ENCODE measurements at regions not wholly inside any gene's neighbourhood (a gene's known extent, or its start where the extent isn't known, plus 50 kb on each side); places are given as distances from the start of the nearest gene placed in this dataset.

DNA sequence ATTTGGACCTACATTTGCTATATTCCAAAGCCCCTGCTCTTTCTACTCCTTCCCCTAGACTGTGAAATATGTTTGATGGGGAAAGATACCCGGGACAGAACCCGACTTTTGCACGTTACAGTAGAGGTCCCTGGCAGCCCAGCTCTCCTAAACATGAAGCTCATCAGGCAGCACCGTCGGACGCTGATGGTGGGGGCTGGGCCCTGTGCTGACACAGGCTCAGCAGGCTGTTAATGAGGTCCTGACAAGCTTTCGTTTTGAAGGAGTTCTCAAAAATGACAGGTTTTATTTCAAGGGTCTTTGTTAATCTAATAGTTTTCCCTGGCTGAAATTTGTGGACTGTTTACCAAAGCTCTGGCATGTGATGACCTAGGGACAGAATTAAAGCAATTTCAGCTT lies 102.3 kb downstream of the SLC25A47 start:
- DNase-seq (ENCODE audit: low spot score) = no peak
- 90% methylated on average over 7 of the region's 7 CpGs for WGBS
- no peak overlapping the region for H3K9ac ChIP-seq (ENCODE audit: low read depth in 1 of 2, low read length in 2 of 2)
- no peaks in the 10 kb centered on the region for H3K27me3 ChIP-seq (ENCODE audit: control insufficient read depth in 4 of 4, insufficient read depth in 4 of 4, low read length in 3 of 4)
- no peaks in the 10 kb centered on the region for H3K36me3 ChIP-seq (ENCODE audit: control insufficient read depth in 4 of 4, insufficient read depth in 3 of 4, low read depth in 1 of 4, low read length in 3 of 4)
- H3K9me3 ChIP-seq (ENCODE audit: control insufficient read depth in 4 of 4, low read length in 3 of 4) = no peaks in the 10 kb centered on the region
- H3K4me3 ChIP-seq (ENCODE audit: low read depth in 1 of 3, low read length in 3 of 3) = no peak overlapping the region
- no peak overlapping the region for H3K27ac ChIP-seq (ENCODE audit: low read depth in 1 of 2, low read length in 2 of 2)
- no peaks in the 10 kb centered on the region for H3K4me1 ChIP-seq (ENCODE audit: control insufficient read depth in 4 of 4, insufficient read depth in 4 of 4, low read length in 3 of 4)
- no peak for TF ChIP-seq FOXA1 (IDR thresholded peaks at IDR 0.05)
- TF ChIP-seq, protein P1, sequence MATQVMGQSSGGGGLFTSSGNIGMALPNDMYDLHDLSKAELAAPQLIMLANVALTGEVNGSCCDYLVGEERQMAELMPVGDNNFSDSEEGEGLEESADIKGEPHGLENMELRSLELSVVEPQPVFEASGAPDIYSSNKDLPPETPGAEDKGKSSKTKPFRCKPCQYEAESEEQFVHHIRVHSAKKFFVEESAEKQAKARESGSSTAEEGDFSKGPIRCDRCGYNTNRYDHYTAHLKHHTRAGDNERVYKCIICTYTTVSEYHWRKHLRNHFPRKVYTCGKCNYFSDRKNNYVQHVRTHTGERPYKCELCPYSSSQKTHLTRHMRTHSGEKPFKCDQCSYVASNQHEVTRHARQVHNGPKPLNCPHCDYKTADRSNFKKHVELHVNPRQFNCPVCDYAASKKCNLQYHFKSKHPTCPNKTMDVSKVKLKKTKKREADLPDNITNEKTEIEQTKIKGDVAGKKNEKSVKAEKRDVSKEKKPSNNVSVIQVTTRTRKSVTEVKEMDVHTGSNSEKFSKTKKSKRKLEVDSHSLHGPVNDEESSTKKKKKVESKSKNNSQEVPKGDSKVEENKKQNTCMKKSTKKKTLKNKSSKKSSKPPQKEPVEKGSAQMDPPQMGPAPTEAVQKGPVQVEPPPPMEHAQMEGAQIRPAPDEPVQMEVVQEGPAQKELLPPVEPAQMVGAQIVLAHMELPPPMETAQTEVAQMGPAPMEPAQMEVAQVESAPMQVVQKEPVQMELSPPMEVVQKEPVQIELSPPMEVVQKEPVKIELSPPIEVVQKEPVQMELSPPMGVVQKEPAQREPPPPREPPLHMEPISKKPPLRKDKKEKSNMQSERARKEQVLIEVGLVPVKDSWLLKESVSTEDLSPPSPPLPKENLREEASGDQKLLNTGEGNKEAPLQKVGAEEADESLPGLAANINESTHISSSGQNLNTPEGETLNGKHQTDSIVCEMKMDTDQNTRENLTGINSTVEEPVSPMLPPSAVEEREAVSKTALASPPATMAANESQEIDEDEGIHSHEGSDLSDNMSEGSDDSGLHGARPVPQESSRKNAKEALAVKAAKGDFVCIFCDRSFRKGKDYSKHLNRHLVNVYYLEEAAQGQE (IDR thresholded peaks at IDR 0.05) = no peak
- no peak for TF ChIP-seq JUND (IDR thresholded peaks at IDR 0.05)
- TF ChIP-seq, protein P2, sequence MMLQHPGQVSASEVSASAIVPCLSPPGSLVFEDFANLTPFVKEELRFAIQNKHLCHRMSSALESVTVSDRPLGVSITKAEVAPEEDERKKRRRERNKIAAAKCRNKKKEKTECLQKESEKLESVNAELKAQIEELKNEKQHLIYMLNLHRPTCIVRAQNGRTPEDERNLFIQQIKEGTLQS (IDR thresholded peaks at IDR 0.05) = no peak
- TF ChIP-seq, protein P3, sequence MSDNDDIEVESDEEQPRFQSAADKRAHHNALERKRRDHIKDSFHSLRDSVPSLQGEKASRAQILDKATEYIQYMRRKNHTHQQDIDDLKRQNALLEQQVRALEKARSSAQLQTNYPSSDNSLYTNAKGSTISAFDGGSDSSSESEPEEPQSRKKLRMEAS (IDR thresholded peaks at IDR 0.05) = no peak
- TF ChIP-seq, protein P4, sequence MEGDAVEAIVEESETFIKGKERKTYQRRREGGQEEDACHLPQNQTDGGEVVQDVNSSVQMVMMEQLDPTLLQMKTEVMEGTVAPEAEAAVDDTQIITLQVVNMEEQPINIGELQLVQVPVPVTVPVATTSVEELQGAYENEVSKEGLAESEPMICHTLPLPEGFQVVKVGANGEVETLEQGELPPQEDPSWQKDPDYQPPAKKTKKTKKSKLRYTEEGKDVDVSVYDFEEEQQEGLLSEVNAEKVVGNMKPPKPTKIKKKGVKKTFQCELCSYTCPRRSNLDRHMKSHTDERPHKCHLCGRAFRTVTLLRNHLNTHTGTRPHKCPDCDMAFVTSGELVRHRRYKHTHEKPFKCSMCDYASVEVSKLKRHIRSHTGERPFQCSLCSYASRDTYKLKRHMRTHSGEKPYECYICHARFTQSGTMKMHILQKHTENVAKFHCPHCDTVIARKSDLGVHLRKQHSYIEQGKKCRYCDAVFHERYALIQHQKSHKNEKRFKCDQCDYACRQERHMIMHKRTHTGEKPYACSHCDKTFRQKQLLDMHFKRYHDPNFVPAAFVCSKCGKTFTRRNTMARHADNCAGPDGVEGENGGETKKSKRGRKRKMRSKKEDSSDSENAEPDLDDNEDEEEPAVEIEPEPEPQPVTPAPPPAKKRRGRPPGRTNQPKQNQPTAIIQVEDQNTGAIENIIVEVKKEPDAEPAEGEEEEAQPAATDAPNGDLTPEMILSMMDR (IDR thresholded peaks at IDR 0.05; ENCODE audit: low read depth, low read length, missing input control) = no peak
- TF ChIP-seq GABPA (IDR thresholded peaks at IDR 0.05 in 1 of 2, conservative IDR thresholded peaks at IDR 0.05 in 1 of 2) = no peak
- TF ChIP-seq TAF1 (conservative IDR thresholded peaks at IDR 0.05) = no peak
- TF ChIP-seq, protein P5, sequence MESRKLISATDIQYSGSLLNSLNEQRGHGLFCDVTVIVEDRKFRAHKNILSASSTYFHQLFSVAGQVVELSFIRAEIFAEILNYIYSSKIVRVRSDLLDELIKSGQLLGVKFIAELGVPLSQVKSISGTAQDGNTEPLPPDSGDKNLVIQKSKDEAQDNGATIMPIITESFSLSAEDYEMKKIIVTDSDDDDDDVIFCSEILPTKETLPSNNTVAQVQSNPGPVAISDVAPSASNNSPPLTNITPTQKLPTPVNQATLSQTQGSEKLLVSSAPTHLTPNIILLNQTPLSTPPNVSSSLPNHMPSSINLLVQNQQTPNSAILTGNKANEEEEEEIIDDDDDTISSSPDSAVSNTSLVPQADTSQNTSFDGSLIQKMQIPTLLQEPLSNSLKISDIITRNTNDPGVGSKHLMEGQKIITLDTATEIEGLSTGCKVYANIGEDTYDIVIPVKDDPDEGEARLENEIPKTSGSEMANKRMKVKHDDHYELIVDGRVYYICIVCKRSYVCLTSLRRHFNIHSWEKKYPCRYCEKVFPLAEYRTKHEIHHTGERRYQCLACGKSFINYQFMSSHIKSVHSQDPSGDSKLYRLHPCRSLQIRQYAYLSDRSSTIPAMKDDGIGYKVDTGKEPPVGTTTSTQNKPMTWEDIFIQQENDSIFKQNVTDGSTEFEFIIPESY (IDR thresholded peaks at IDR 0.05) = no peak
- no peak for TF ChIP-seq YY1 (IDR thresholded peaks at IDR 0.05)
- TF ChIP-seq HNF4G (IDR thresholded peaks at IDR 0.05) = no peak
- no peak for TF ChIP-seq SP1 (IDR thresholded peaks at IDR 0.05)
- no peak for TF ChIP-seq EGR1 (IDR thresholded peaks at IDR 0.05; ENCODE audit: low read depth in 2 of 2)
- no peak for TF ChIP-seq NR2F2 (IDR thresholded peaks at IDR 0.05)

DNA sequence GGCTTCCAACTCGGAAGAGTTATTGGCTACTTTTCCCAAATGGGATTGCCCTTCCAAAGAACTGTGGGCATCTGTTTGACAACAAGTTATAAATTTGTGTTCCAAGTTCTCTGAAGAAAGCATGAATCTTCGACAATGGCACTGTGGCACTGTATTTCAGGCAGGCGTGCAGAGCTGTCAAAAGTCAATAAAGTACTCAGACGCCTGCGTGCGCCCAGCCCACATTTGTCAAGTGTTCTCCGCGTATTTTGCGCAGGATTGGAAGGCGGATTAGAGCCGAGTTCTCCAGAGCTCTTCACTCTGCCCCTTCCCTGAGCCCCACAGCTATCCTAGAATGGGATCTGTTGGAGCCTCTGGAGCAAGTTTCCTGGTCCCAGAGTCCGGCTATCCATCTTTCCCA lies 103.2 kb downstream of the SLC25A47 start:
- Histone ChIP-seq H3K9ac (ENCODE audit: low read depth in 1 of 2, low read length in 2 of 2) (no peak overlapping the region), H3K4me3 (ENCODE audit: low read depth in 1 of 3, low read length in 3 of 3) (no peak overlapping the region), H3K4me1 (ENCODE audit: control insufficient read depth in 4 of 4, insufficient read depth in 4 of 4, low read length in 3 of 4) (no peaks in the 10 kb centered on the region), H3K27me3 (ENCODE audit: control insufficient read depth in 4 of 4, insufficient read depth in 4 of 4, low read length in 3 of 4) (no peaks in the 10 kb centered on the region), H3K27ac (ENCODE audit: low read depth in 1 of 2, low read length in 2 of 2) (no peak overlapping the region), H3K36me3 (ENCODE audit: control insufficient read depth in 4 of 4, insufficient read depth in 3 of 4, low read depth in 1 of 4, low read length in 3 of 4) (no peaks in the 10 kb centered on the region), H3K9me3 (ENCODE audit: control insufficient read depth in 4 of 4, low read length in 3 of 4) (no peaks in the 10 kb centered on the region)
- WGBS = 97% methylated on average over 12 of the region's 12 CpGs
- TF ChIP-seq RXRA (IDR thresholded peaks at IDR 0.05) (no peak), HNF4G (IDR thresholded peaks at IDR 0.05) (no peak), NR2F2 (IDR thresholded peaks at IDR 0.05) (no peak), RAD21 (IDR thresholded peaks at IDR 0.05) (no peak), YY1 (IDR thresholded peaks at IDR 0.05) (no peak)
- TF ChIP-seq, protein P2 (IDR thresholded peaks at IDR 0.05) = no peak
- TF ChIP-seq, protein P5 (IDR thresholded peaks at IDR 0.05) = no peak
- TF ChIP-seq, protein P1 (IDR thresholded peaks at IDR 0.05) = no peak
- no peak for DNase-seq (ENCODE audit: low spot score)

All from liver (tissue), 8 donors.